Brain microvascular endothelial cell (primary cell): ENCODE measurements at regions not wholly inside any gene's neighbourhood (a gene's known extent, or its start where the extent isn't known, plus 50 kb on each side); places are given as distances from the start of the nearest gene placed in this dataset.
A peak's percentile ranks its signal among the peaks of the same experiment; 100 is the strongest.

Experiments used
- DNase-seq: peaks from one replicate; pipeline ENCODE4 v3.0.0-alpha.2; 2020
- H3K27ac ChIP-seq: fragments of 250-450 bp; sonication (Bioruptor Pico); 2 replicates; pipeline ENCODE4 v1.5.1; 2020; ENCODE audit warnings: mild to moderate bottlenecking, moderate library complexity
- H3K27me3 ChIP-seq: fragments of 250-450 bp; sonication (Bioruptor Pico); replicated peaks from 2 replicates; pipeline ENCODE4 v1.5.1; 2020; ENCODE audit warnings: mild to moderate bottlenecking
- H3K36me3 ChIP-seq: fragments of 250-450 bp; sonication (Bioruptor Pico); replicated peaks from 2 replicates; pipeline ENCODE4 v1.5.1; 2020; ENCODE audit warnings: mild to moderate bottlenecking
- H3K4me3 ChIP-seq: 2 replicates; pipeline ENCODE4 v1.5.1; 2011; ENCODE audit warnings: low read depth, mild to moderate bottlenecking, control low read depth, low read length, moderate library complexity
- CTCF ChIP-seq: IDR thresholded peaks from 2 replicates; pipeline ENCODE4 v1.5.1; 2011; ENCODE audit warnings: low read depth, mild to moderate bottlenecking, moderate library complexity, low read length, control low read depth, inconsistent platforms; ENCODE audit errors: missing control alignments
- in situ Hi-C: cut with HindIII; loops from 2 replicates; pipeline ENCODE4 v1.10.0; 2017; ENCODE audit warnings: low sequenced_read_pairs, low pct_ligation_motif_present

- DNase-seq: no peak
- Histone ChIP-seq H3K36me3 (no peaks in the 10 kb centered on the region), H3K27me3 (no peaks in the 10 kb centered on the region), H3K4me3 (no peak overlapping the region), H3K27ac (peak overlapping the region; percentile 79)
- in situ Hi-C loops: no loop called here
- TF ChIP-seq CTCF: no peak
Observed at GRCh38 chr11:122046438-122046837, 69.6 kb downstream of the BLID start.

GRCh38 chr11:122045181-122045586 lies 70.8 kb downstream of the BLID start:
- peak overlapping the region; percentile 72 for H3K27ac ChIP-seq
- H3K36me3 ChIP-seq: no peaks in the 10 kb centered on the region
- TF ChIP-seq CTCF: no peak
- no peaks in the 10 kb centered on the region for H3K27me3 ChIP-seq
- in situ Hi-C loops: no loop called here
- H3K4me3 ChIP-seq: no peak overlapping the region
- DNase-seq: peak; percentile 67

GRCh38 chr11:122044086-122044485 lies 71.9 kb downstream of the BLID start:
- in situ Hi-C loops: no loop called here
- no peak for TF ChIP-seq CTCF
- no peaks in the 10 kb centered on the region for H3K27me3 ChIP-seq
- no peaks in the 10 kb centered on the region for H3K36me3 ChIP-seq
- peak overlapping the region; percentile 16 for H3K27ac ChIP-seq
- H3K4me3 ChIP-seq: no peak overlapping the region
- DNase-seq: no peak

DNA sequence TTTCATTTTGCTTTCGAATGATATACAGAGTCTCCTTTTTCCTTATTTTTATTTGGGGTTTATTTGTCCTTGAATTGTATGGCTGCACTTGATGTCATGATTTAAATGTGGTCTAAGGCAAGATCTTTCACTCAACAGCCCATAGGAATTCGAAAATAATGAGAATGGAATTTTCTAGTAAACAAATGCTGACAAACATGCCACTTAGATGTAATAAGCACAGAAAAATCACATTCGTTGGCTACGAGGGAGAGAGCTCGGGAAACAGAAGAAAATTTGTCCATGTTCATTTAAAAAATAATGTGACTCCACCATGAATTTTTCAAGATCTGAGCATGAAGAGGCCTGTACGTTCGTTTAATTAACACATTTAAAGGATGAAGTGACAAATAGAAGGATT lies 73.0 kb downstream of the BLID start:
- TF ChIP-seq CTCF: no peak
- in situ Hi-C loops: no loop called here
- no peak for DNase-seq
- Histone ChIP-seq H3K27me3 (no peaks in the 10 kb centered on the region), H3K27ac (no peak overlapping the region), H3K36me3 (no peaks in the 10 kb centered on the region), H3K4me3 (no peak overlapping the region)

DNA sequence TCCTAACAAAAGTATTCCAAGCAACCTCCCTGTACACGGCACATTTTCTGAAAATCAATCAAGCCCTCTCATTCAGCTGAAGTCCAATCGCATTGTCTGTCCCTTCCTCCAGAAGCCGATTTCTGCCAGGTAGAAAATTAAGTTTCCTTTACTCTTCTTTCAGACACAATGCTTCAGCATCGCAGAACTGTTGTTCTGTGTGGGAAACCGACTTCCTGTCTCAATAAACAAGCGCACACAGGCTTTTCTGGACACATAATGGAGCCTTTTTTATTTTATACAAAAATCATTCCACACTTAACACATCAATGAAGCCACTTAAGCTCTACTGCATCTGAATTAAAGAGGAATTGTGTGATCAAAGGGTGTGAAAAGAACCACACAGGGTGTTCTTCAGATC lies 75.6 kb downstream of the BLID start:
- Histone ChIP-seq H3K36me3 (no peaks in the 10 kb centered on the region), H3K27ac (no peak overlapping the region), H3K27me3 (no peaks in the 10 kb centered on the region), H3K4me3 (no peak overlapping the region)
- no peak for DNase-seq
- in situ Hi-C loops: no loop called here
- no peak for TF ChIP-seq CTCF

DNA sequence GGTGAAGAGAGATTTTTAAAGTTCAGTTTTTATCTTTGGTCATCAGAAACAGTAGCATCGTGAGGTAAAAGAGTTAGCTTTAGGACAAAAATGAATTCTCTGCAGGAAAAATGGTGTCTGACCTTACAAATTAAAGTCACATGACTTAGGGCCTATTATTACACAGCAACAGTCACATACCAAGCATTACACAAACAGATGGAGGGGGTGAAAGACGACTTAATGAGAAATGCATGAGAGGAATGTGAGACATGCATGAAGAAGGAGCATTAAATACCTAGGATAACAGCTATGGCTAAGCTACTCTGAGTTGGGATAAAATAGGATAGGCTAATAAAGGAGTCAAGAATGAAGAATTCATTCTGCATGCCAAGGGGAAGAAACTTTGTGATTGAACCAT lies 77.5 kb downstream of the BLID start:
- no peaks in the 10 kb centered on the region for H3K36me3 ChIP-seq
- peak overlapping the region; percentile 23 for H3K27ac ChIP-seq
- TF ChIP-seq CTCF: no peak
- no peaks in the 10 kb centered on the region for H3K27me3 ChIP-seq
- no peak overlapping the region for H3K4me3 ChIP-seq
- peak; percentile 77 for DNase-seq
- in situ Hi-C loops: no loop called here
